ENCODE measurements at regions not wholly inside any gene's neighbourhood (a gene's known extent, or its start where the extent isn't known, plus 50 kb on each side); places are given as distances from the start of the nearest gene placed in this dataset.

GRCh38 chrX:150127216-150127615 lies 188.9 kb upstream of the EOLA2 start:
- 66 to 80% (median 74%) methylated on average over 3 of the region's 3 CpGs for WGBS, 3 donors
- Histone ChIP-seq H3K4me1 (no peaks in the 10 kb centered on the region), H3K27ac (no peak overlapping the region), H3K9me3 (no peaks in the 10 kb centered on the region), H3K4me3 (no peak overlapping the region), H3K36me3 (ENCODE audit: insufficient read depth in 1 of 2, low read depth in 1 of 2) (no peaks in the 10 kb centered on the region), H3K27me3 (ENCODE audit: insufficient read depth in 3 of 3, low read length in 2 of 3) (no peaks in the 10 kb centered on the region)
- TF ChIP-seq CTCF (IDR thresholded peaks at IDR 0.05): no peak
- intact Hi-C loops (cut with DNase I): no loop called here
- no peak for ATAC-seq
- DNase-seq: no peak

- ATAC-seq: no peak
- no peak for DNase-seq
- 64 to 89% (median 84%) methylated on average over 4 of the region's 4 CpGs for WGBS, 3 donors
- intact Hi-C loops (cut with DNase I): no loop called here
- TF ChIP-seq CTCF (IDR thresholded peaks at IDR 0.05): no peak
- Histone ChIP-seq H3K27ac (no peak overlapping the region), H3K4me1 (no peaks in the 10 kb centered on the region), H3K9me3 (no peaks in the 10 kb centered on the region), H3K36me3 (ENCODE audit: insufficient read depth in 1 of 2, low read depth in 1 of 2) (no peaks in the 10 kb centered on the region), H3K4me3 (no peak overlapping the region), H3K27me3 (ENCODE audit: insufficient read depth in 3 of 3, low read length in 2 of 3) (no peaks in the 10 kb centered on the region)
These were observed 205.6 kb upstream of the EOLA2 start for GRCh38 chrX:150143721-150144440.

GRCh38 chrX:150146271-150146896 lies 208.1 kb upstream of the EOLA2 start:
- no peaks in the 10 kb centered on the region for H3K27me3 ChIP-seq (ENCODE audit: insufficient read depth in 3 of 3, low read length in 2 of 3)
- DNase-seq: no peak

GRCh38 chrX:150148749-150149672 lies 210.7 kb upstream of the EOLA2 start:
- intact Hi-C loops (cut with DNase I): no loop called here
- no peak for TF ChIP-seq CTCF (IDR thresholded peaks at IDR 0.05)
- Histone ChIP-seq H3K4me3 (no peak overlapping the region), H3K4me1 (no peaks in the 10 kb centered on the region), H3K9me3 (no peaks in the 10 kb centered on the region), H3K36me3 (ENCODE audit: insufficient read depth in 1 of 2, low read depth in 1 of 2) (no peaks in the 10 kb centered on the region), H3K27me3 (ENCODE audit: insufficient read depth in 3 of 3, low read length in 2 of 3) (peaks cover 0 to 2% (median 0%) of the 10 kb centered on the region in 3 donors), H3K27ac (no peak overlapping the region)
- peak; percentile 56 to 83 (median 70) for ATAC-seq
- no peak for DNase-seq
- WGBS, 3 donors: 49 to 69% (median 60%) methylated on average over 5 of the region's 5 CpGs

More at GRCh38 chrX:150146271-150146896, 208.1 kb upstream of the EOLA2 start:
- H3K27ac ChIP-seq: no peak overlapping the region
- intact Hi-C loops (cut with DNase I): no loop called here
- no peaks in the 10 kb centered on the region for H3K36me3 ChIP-seq (ENCODE audit: insufficient read depth in 1 of 2, low read depth in 1 of 2)
- H3K4me1 ChIP-seq: no peaks in the 10 kb centered on the region
- no peak overlapping the region for H3K4me3 ChIP-seq
- TF ChIP-seq CTCF (IDR thresholded peaks at IDR 0.05): no peak
- peak; percentile 37 to 46 (median 43) for ATAC-seq
- H3K9me3 ChIP-seq: no peaks in the 10 kb centered on the region
- 87 to 100% (median 91%) methylated on average over 1 of the region's 1 CpG for WGBS, 3 donors
